Activated T-helper 2 cell treated with anti-CD3 and anti-CD28 coated beads, Interferon-gamma antibody, Interleukin-2, Interleukin-4, amounts not matched to agents 10 μg/mL and 5 μg/mL and 100 μg/mL, durations not matched to agents 14 hours and 24 hours and 36 hours (primary cell): ENCODE measurements at regions not wholly inside any gene's neighbourhood (a gene's known extent, or its start where the extent isn't known, plus 50 kb on each side); places are given as distances from the start of the nearest gene placed in this dataset.

ENCODE experiments used
- DNase-seq: peaks from one replicate; pipeline ENCODE4 v3.0.0; 2021; ENCODE audit warnings: low spot score
- H3K27ac Mint-ChIP-seq: one replicate; pipeline ENCODE4 v1.8.0; 2021; ENCODE audit warnings: mixed read lengths
- H3K27me3 Mint-ChIP-seq: one replicate; pipeline ENCODE4 v1.8.0; 2021; ENCODE audit warnings: low read depth, mixed read lengths
- H3K36me3 Mint-ChIP-seq: one replicate; pipeline ENCODE4 v1.8.0; 2021; ENCODE audit warnings: low read depth, mixed read lengths
- H3K4me1 Mint-ChIP-seq: one replicate; pipeline ENCODE4 v1.8.0; 2021; ENCODE audit warnings: low read depth, mixed read lengths
- H3K4me3 Mint-ChIP-seq: one replicate; pipeline ENCODE4 v1.8.0; 2021; ENCODE audit warnings: low read depth, mild to moderate bottlenecking, moderate library complexity, mixed read lengths
- H3K9me3 Mint-ChIP-seq: one replicate; pipeline ENCODE4 v1.8.0; 2021; ENCODE audit warnings: mixed read lengths
- intact Hi-C: fragments of 100-400 bp; cut with micrococcal nuclease; formaldehyde crosslinking; loops from one replicate; pipeline ENCODE4 v1.15.1; 2023

GRCh38 chr20:33908336-33908735 lies 85.4 kb upstream of the RALY start:
- intact Hi-C loops: no loop called here
- H3K27me3 Mint-ChIP-seq: peaks cover 13% of the 10 kb centered on the region
- no peaks in the 10 kb centered on the region for H3K9me3 Mint-ChIP-seq
- no peaks in the 10 kb centered on the region for H3K36me3 Mint-ChIP-seq
- H3K4me3 Mint-ChIP-seq: no peak overlapping the region
- H3K27ac Mint-ChIP-seq: no peak overlapping the region
- no peak for DNase-seq
- no peaks in the 10 kb centered on the region for H3K4me1 Mint-ChIP-seq

DNA sequence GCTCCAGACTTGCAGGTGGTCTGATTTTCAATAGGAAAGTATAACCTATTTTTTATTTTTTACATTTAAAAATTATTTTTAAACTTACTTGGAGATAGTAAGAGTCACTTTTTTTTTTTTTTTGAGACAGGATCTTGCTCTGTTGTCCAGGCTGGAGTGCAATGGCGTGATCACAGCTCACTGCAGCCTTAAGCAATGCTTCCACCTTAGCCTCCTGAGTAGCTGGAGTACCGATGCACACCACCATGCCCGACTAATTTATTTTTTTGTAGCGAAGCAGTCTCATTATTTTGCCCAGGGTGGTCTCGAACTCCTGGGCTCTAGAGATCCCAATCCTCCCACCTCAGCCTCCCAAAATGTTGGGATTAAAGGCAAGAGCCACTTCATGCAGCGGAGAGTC lies 84.8 kb upstream of the RALY start:
- DNase-seq: no peak
- Mint-ChIP-seq H3K36me3 (no peaks in the 10 kb centered on the region), H3K27me3 (peaks cover 16% of the 10 kb centered on the region), H3K9me3 (no peaks in the 10 kb centered on the region), H3K27ac (no peak overlapping the region), H3K4me3 (no peak overlapping the region), H3K4me1 (no peaks in the 10 kb centered on the region)
- intact Hi-C loops: no loop called here

- Mint-ChIP-seq H3K4me1 (no peaks in the 10 kb centered on the region), H3K36me3 (no peaks in the 10 kb centered on the region), H3K4me3 (no peak overlapping the region), H3K27me3 (peaks cover 16% of the 10 kb centered on the region), H3K9me3 (no peaks in the 10 kb centered on the region), H3K27ac (no peak overlapping the region)
- intact Hi-C loops: no loop called here
- no peak for DNase-seq
Observed at GRCh38 chr20:33909331-33909921, 84.3 kb upstream of the RALY start.

GRCh38 chr20:33910056-33910455 lies 83.7 kb upstream of the RALY start:
- intact Hi-C loops: no loop called here
- Mint-ChIP-seq H3K27ac (no peak overlapping the region), H3K4me1 (no peaks in the 10 kb centered on the region), H3K4me3 (no peak overlapping the region), H3K9me3 (no peaks in the 10 kb centered on the region), H3K36me3 (no peaks in the 10 kb centered on the region), H3K27me3 (peaks cover 16% of the 10 kb centered on the region)
- no peak for DNase-seq

GRCh38 chr20:33910529-33911327 lies 83.0 kb upstream of the RALY start:
- H3K4me1 Mint-ChIP-seq: no peaks in the 10 kb centered on the region
- H3K9me3 Mint-ChIP-seq: no peaks in the 10 kb centered on the region
- no peaks in the 10 kb centered on the region for H3K36me3 Mint-ChIP-seq
- intact Hi-C loops: no loop called here
- H3K27me3 Mint-ChIP-seq: peaks cover 16% of the 10 kb centered on the region
- no peak overlapping the region for H3K27ac Mint-ChIP-seq
- no peak overlapping the region for H3K4me3 Mint-ChIP-seq
- DNase-seq: no peak

DNA sequence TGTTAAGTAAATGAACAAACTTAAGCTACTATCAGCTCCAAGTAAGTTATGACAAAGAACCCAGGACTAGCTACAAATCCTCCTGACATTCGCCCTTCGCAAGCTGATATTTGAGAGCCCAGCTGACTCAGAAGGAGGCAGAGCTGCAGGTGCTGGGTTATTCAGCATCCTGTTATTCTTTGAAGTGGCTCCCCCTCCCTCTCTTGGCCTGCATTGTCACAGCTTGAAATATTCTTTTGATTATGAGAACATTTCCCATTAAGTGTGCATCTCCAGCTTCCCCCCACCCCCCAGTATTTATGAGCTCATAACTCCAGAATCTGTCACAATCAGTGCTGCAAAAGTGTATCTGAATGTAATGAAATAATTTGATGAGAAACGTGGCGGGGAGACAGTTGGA lies 78.8 kb upstream of the RALY start:
- Mint-ChIP-seq H3K4me3 (no peak overlapping the region), H3K9me3 (no peaks in the 10 kb centered on the region), H3K4me1 (no peaks in the 10 kb centered on the region), H3K36me3 (no peaks in the 10 kb centered on the region), H3K27me3 (peaks cover 12% of the 10 kb centered on the region), H3K27ac (no peak overlapping the region)
- DNase-seq: no peak
- intact Hi-C loops: loop anchor here (2.0 kb wide), 1 partner anchor 214 kb away; no protein-coding TSS in a partner anchor

GRCh38 chr20:33915726-33916331 lies 77.9 kb upstream of the RALY start:
- Mint-ChIP-seq H3K27me3 (peaks cover 15% of the 10 kb centered on the region), H3K4me1 (no peaks in the 10 kb centered on the region), H3K9me3 (no peaks in the 10 kb centered on the region), H3K27ac (no peak overlapping the region), H3K36me3 (no peaks in the 10 kb centered on the region), H3K4me3 (no peak overlapping the region)
- peak; percentile 12 for DNase-seq
- intact Hi-C loops: loop anchor here (2.0 kb wide), 1 partner anchor 213 kb away; no protein-coding TSS in a partner anchor

- intact Hi-C loops: no loop called here
- no peaks in the 10 kb centered on the region for H3K9me3 Mint-ChIP-seq
- no peaks in the 10 kb centered on the region for H3K4me1 Mint-ChIP-seq
- no peak overlapping the region for H3K4me3 Mint-ChIP-seq
- no peak overlapping the region for H3K27ac Mint-ChIP-seq
- no peak for DNase-seq
- no peaks in the 10 kb centered on the region for H3K36me3 Mint-ChIP-seq
- H3K27me3 Mint-ChIP-seq: peaks cover 14% of the 10 kb centered on the region
Observed at GRCh38 chr20:33916768-33917167, 76.9 kb upstream of the RALY start.

DNA sequence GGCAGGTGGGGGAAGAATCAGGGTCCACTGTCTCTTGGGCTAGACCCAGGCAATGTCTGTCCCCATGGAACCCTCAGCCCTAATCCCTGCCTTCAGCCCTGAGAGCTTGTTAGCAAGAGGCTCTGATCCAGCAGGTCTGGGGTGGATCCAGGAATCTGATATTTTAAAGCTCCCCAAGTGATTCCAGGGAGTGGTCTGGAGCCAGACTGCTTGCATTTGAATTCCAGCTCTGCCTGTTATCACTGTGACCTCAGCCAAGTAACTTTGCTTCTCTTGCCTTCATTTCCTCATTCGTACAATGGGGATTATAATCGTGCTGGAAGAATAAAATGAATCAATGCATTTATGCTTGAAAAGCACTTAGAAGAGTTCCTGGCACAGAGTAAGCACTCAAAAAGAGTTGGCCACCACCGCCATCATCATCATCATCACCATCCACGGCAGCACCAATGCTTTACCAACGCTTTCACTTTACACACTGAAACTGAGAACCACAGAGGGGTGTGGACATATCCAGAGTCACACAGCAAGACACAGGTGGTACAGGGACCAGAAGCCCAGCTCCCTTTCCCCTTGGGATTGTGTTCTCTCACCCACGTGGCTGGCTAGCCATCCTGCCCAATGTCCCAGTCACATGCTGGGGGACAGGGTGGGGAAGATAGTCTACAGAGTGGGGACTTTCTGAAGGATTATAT lies 75.7 kb upstream of the RALY start:
- peaks cover 9% of the 10 kb centered on the region for H3K27me3 Mint-ChIP-seq
- intact Hi-C loops: no loop called here
- H3K4me1 Mint-ChIP-seq: no peaks in the 10 kb centered on the region
- H3K4me3 Mint-ChIP-seq: no peak overlapping the region
- H3K27ac Mint-ChIP-seq: no peak overlapping the region
- H3K36me3 Mint-ChIP-seq: no peaks in the 10 kb centered on the region
- H3K9me3 Mint-ChIP-seq: no peaks in the 10 kb centered on the region
- no peak for DNase-seq

DNA sequence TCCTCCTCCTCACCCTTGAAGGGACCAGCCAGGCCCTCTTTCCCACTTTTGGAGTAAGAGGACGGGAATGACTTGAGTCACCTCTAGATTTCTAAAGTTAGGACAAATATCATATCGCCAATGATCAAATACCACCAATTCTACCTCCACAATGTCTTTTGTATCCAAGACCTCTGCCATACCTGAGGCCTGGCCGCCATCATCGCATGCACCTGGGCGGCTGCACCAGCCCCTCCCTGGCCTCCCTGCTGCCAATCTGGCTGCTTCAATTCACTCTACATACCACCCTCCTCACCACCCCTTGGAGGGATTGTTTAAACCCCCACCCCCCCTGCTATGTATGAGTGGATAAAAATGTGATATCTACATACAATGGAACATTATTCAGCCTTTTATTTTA lies 75.0 kb upstream of the RALY start:
- Mint-ChIP-seq H3K4me1 (no peaks in the 10 kb centered on the region), H3K36me3 (no peaks in the 10 kb centered on the region), H3K27ac (no peak overlapping the region), H3K27me3 (peaks cover 3% of the 10 kb centered on the region), H3K4me3 (no peak overlapping the region), H3K9me3 (no peaks in the 10 kb centered on the region)
- intact Hi-C loops: no loop called here
- no peak for DNase-seq

DNA sequence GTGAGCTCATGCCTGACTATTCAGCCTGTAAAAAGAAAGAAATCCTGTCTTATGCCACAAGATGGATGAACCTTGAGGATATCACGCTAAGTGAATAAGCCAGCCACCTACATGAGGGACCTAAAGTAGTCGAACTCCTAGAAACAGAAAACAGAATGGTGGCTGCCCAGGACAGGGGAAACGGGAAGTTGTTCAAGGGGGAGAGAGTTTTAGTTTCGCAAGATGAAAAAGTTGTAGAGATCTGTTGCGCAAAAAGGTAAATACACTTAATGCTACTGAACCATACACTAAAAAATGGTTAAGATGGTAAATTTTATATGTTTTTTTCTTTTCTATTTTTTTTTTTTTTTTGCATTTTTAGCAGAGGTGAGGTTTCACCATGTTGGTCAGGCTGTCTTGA lies 74.1 kb upstream of the RALY start:
- Mint-ChIP-seq H3K27ac (no peak overlapping the region), H3K4me1 (no peaks in the 10 kb centered on the region), H3K27me3 (peaks cover 5% of the 10 kb centered on the region), H3K9me3 (no peaks in the 10 kb centered on the region), H3K36me3 (no peaks in the 10 kb centered on the region), H3K4me3 (no peak overlapping the region)
- DNase-seq: no peak
- intact Hi-C loops: no loop called here

DNA sequence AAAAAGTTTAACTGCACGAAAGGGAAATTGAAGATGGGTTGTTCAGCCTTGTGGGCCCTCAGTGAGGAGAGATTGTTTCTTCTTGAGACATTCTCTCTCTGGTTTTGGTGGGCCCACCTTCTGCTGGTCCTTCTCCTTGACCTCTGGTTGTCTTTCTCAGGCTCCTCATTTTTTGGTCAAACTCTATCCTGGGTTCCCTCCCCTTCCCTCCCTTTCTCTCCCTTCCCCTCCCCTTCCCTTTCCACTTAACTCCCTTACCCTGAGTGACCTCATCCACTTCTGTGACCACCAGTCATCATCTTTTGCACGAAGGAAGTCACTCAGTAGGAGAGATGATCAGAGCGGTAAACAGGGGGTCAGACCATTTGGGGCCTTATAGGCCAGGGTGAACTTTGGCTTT lies 71.5 kb upstream of the RALY start:
- no peak overlapping the region for H3K4me3 Mint-ChIP-seq
- intact Hi-C loops: no loop called here
- no peaks in the 10 kb centered on the region for H3K36me3 Mint-ChIP-seq
- no peaks in the 10 kb centered on the region for H3K9me3 Mint-ChIP-seq
- no peak for DNase-seq
- no peaks in the 10 kb centered on the region for H3K4me1 Mint-ChIP-seq
- no peak overlapping the region for H3K27ac Mint-ChIP-seq
- H3K27me3 Mint-ChIP-seq: peaks cover 7% of the 10 kb centered on the region

- no peak for DNase-seq
- H3K9me3 Mint-ChIP-seq: no peaks in the 10 kb centered on the region
- peaks cover 7% of the 10 kb centered on the region for H3K27me3 Mint-ChIP-seq
- intact Hi-C loops: no loop called here
- no peak overlapping the region for H3K27ac Mint-ChIP-seq
- no peak overlapping the region for H3K4me3 Mint-ChIP-seq
- no peaks in the 10 kb centered on the region for H3K36me3 Mint-ChIP-seq
- no peaks in the 10 kb centered on the region for H3K4me1 Mint-ChIP-seq
Observed at GRCh38 chr20:33923740-33924139, 70.0 kb upstream of the RALY start.
